H9 (cell line): ENCODE measurements at regions not wholly inside any gene's neighbourhood (a gene's known extent, or its start where the extent isn't known, plus 50 kb on each side); places are given as distances from the start of the nearest gene placed in this dataset.

Source experiments
- DNase-seq: peaks from one replicate; pipeline ENCODE4 v3.0.0-alpha.2; 2017
- H2AFZ ChIP-seq: one replicate; pipeline ENCODE4 v1.6.1; 2013; ENCODE audit warnings: mild to moderate bottlenecking, low read length, control low read depth, moderate library complexity
- H2AK5ac ChIP-seq: 2 replicates; pipeline ENCODE4 v1.6.1; 2013; ENCODE audit warnings: low read length, control low read depth, mixed read lengths; ENCODE audit not compliant: insufficient read length
- H2BK120ac ChIP-seq: one replicate; pipeline ENCODE4 v1.6.1; 2013; ENCODE audit warnings: low read depth, mild to moderate bottlenecking, low read length, control low read depth, inconsistent platforms; ENCODE audit not compliant: poor library complexity, severe bottlenecking
- H2BK12ac ChIP-seq: 2 replicates; pipeline ENCODE4 v1.6.1; 2013; ENCODE audit warnings: low read length, control low read depth, mixed read lengths, low read depth; ENCODE audit not compliant: insufficient read length
- H2BK15ac ChIP-seq: 2 replicates; pipeline ENCODE4 v1.6.1; 2013; ENCODE audit warnings: low read depth, low read length, control low read depth
- H2BK20ac ChIP-seq: one replicate; pipeline ENCODE4 v1.6.1; 2013; ENCODE audit warnings: low read depth, mild to moderate bottlenecking, low read length, control low read depth, inconsistent platforms; ENCODE audit not compliant: poor library complexity, severe bottlenecking
- H2BK5ac ChIP-seq: 2 replicates; pipeline ENCODE4 v1.6.1; 2013; ENCODE audit warnings: low read length, control low read depth, mixed read lengths; ENCODE audit not compliant: insufficient read length
- H3K14ac ChIP-seq: 2 replicates; pipeline ENCODE4 v1.6.1; 2013; ENCODE audit warnings: low read length, control low read depth; ENCODE audit not compliant: insufficient read depth
- H3K18ac ChIP-seq: 2 replicates; pipeline ENCODE4 v1.6.1; 2013; ENCODE audit warnings: low read depth, mild to moderate bottlenecking, mixed read lengths, low read length, control low read depth; ENCODE audit not compliant: insufficient read length
- H3K23ac ChIP-seq: 2 replicates; pipeline ENCODE4 v1.6.1; 2013; ENCODE audit warnings: low read length, control low read depth, mixed read lengths, low read depth; ENCODE audit not compliant: insufficient read length
- H3K23me2 ChIP-seq: 2 replicates; pipeline ENCODE4 v1.6.1; 2013; ENCODE audit warnings: low read depth, mild to moderate bottlenecking, mixed read lengths, low read length, control low read depth; ENCODE audit not compliant: insufficient read length, poor library complexity, severe bottlenecking
- H3K27ac ChIP-seq: 2 replicates; pipeline ENCODE4 v1.5.1; 2013; ENCODE audit warnings: low read length, control low read depth, mixed read lengths, low read depth; ENCODE audit not compliant: insufficient read length
- H3K27me3 ChIP-seq: 2 replicates; pipeline ENCODE4 v1.6.1; 2013; ENCODE audit warnings: low read length, control low read depth, inconsistent platforms; ENCODE audit not compliant: insufficient read depth
- H3K4ac ChIP-seq: 2 replicates; pipeline ENCODE4 v1.6.1; 2013; ENCODE audit warnings: low read depth, mild to moderate bottlenecking, control low read depth, inconsistent platforms, low read length, moderate library complexity
- H3K4me1 ChIP-seq: 2 replicates; pipeline ENCODE4 v1.6.1; 2013; ENCODE audit warnings: low read length, control low read depth, inconsistent platforms; ENCODE audit not compliant: insufficient read depth
- H3K4me2 ChIP-seq: 2 replicates; pipeline ENCODE4 v1.6.1; 2013; ENCODE audit warnings: low read length, control low read depth, mixed read lengths; ENCODE audit not compliant: insufficient read length, insufficient read depth
- H3K56ac ChIP-seq: 2 replicates; pipeline ENCODE4 v1.6.1; 2013; ENCODE audit warnings: low read depth, mild to moderate bottlenecking, mixed read lengths, low read length, control low read depth; ENCODE audit not compliant: insufficient read length
- H3K79me1 ChIP-seq: 2 replicates; pipeline ENCODE4 v1.6.1; 2013; ENCODE audit warnings: low read depth, mild to moderate bottlenecking, moderate library complexity, low read length, control low read depth, inconsistent platforms; ENCODE audit not compliant: insufficient read depth, poor library complexity, severe bottlenecking
- H3K79me2 ChIP-seq: 2 replicates; pipeline ENCODE4 v1.6.1; 2013; ENCODE audit warnings: low read length, control low read depth, inconsistent platforms; ENCODE audit not compliant: insufficient read depth
- H3K9ac ChIP-seq: 2 replicates; pipeline ENCODE4 v1.6.1; 2013; ENCODE audit warnings: low read length, control low read depth, mixed read lengths; ENCODE audit not compliant: insufficient read length; ENCODE audit errors: extremely low read depth
- H3K9me3 ChIP-seq: one replicate; pipeline ENCODE4 v1.6.1; 2013; ENCODE audit warnings: low read depth, low read length, inconsistent platforms; ENCODE audit not compliant: control insufficient read depth
- H3T11ph ChIP-seq: one replicate; pipeline ENCODE4 v1.6.1; 2013; ENCODE audit warnings: mild to moderate bottlenecking, low read length, control low read depth, inconsistent platforms
- H4K20me1 ChIP-seq: one replicate; pipeline ENCODE4 v1.6.1; 2013; ENCODE audit not compliant: control insufficient read depth, insufficient read length, insufficient read depth
- H4K5ac ChIP-seq: 2 replicates; pipeline ENCODE4 v1.6.1; 2013; ENCODE audit warnings: low read depth, mild to moderate bottlenecking, mixed read lengths, low read length, control low read depth; ENCODE audit not compliant: insufficient read length
- H4K8ac ChIP-seq: replicated peaks from 2 replicates; pipeline ENCODE4 v1.6.1; 2013; ENCODE audit warnings: low read length, control low read depth, mixed read lengths, low read depth; ENCODE audit not compliant: insufficient read length
- H4K91ac ChIP-seq: 2 replicates; pipeline ENCODE4 v1.6.1; 2013; ENCODE audit warnings: low read depth, mild to moderate bottlenecking, moderate library complexity, mixed read lengths, low read length, control low read depth; ENCODE audit not compliant: insufficient read length
- H3K27ac Mint-ChIP-seq, 3 experiments: 2 replicates in 2 of 3; 3 replicates in 1 of 3; pipeline ENCODE4 v1.8.0; 2020 to 2021; ENCODE audit warnings: mixed read lengths in 3 of 3, mild to moderate bottlenecking in 1 of 3, moderate library complexity in 1 of 3
- H3K27me3 Mint-ChIP-seq: 2 replicates; pipeline ENCODE4 v1.8.0; 2021; ENCODE audit warnings: low read depth, mild to moderate bottlenecking, moderate library complexity, mixed read lengths
- H3K36me3 Mint-ChIP-seq, 3 experiments: 2 replicates in 2 of 3; 3 replicates in 1 of 3; pipeline ENCODE4 v1.8.0; 2020 to 2021; ENCODE audit warnings: low read depth in 3 of 3, mixed read lengths in 3 of 3; ENCODE audit not compliant: insufficient read depth in 1 of 3
- H3K4me1 Mint-ChIP-seq, 2 experiments: 2 replicates each; pipeline ENCODE4 v1.8.0; 2020; ENCODE audit warnings: mixed read lengths in 2 of 2
- H3K4me3 Mint-ChIP-seq, 2 experiments: 2 replicates in 1 of 2; 3 replicates in 1 of 2; pipeline ENCODE4 v1.8.0; 2020 to 2021; ENCODE audit warnings: mild to moderate bottlenecking in 2 of 2, mixed read lengths in 2 of 2, moderate library complexity in 1 of 2
- H3K9me3 Mint-ChIP-seq, 2 experiments: 2 replicates in 1 of 2; 3 replicates in 1 of 2; pipeline ENCODE4 v1.8.0; 2020; ENCODE audit warnings: mild to moderate bottlenecking in 2 of 2, mixed read lengths in 2 of 2, moderate library complexity in 1 of 2
- WGBS: extraction: QIAGEN DNeasy Blood & Tissue Kit; methylation state at CpG from one replicate; pipeline ENCODE4 v1.1.7; 2013; ENCODE audit warnings: missing lambda C conversion rate, low lambda C conversion rate, mixed read lengths; ENCODE audit not compliant: insufficient read length; ENCODE audit errors: extremely low coverage; 5-methylcytosine and 5-hydroxymethylcytosine counted together
- TF ChIP-seq, protein P1 (sequence below): fragments of 200-600 bp; sonication (generic); conservative IDR thresholded peaks from 3 replicates; pipeline ENCODE4 v1.8.0; 2021; ENCODE audit warnings: antibody characterized with exemption, mild to moderate bottlenecking

DNA sequence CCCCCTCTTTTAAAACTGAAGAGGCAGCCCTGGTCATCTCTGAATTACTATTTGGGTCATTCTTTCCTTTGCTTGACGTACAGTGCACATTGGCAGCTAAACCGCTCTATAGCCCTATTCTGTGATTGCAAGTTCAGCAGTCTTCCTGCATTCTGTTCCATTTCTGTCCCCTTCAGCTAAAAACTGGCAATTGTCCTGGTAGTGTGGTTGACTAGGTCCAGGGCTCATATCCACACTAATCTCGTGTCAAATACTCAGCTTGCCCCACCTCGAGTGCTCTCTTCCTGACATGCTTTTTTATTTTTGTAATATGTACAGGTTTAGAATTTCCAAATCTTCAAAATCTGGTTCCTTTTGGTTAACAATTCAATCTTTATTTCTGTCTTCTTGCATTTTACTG lies 282.1 kb downstream of the THBS2 start:
- H2AK5ac ChIP-seq = no peak overlapping the region
- no peak overlapping the region for H3K18ac ChIP-seq
- H3K27ac ChIP-seq = no peak overlapping the region
- H3K79me1 ChIP-seq = no peaks in the 10 kb centered on the region
- H4K5ac ChIP-seq = no peak overlapping the region
- H2BK20ac ChIP-seq = no peak overlapping the region
- H4K8ac ChIP-seq = no peak overlapping the region
- no peaks in the 10 kb centered on the region for H4K20me1 ChIP-seq
- H3K56ac ChIP-seq = no peak overlapping the region
- no peak overlapping the region for H3K9ac ChIP-seq
- Mint-ChIP-seq H3K4me1 (no peaks in the 10 kb centered on the region), H3K27me3 (no peaks in the 10 kb centered on the region; the same call in 1 of the 2 replicates), H3K36me3 (peaks cover 2 to 6% (median 4%) of the 10 kb centered on the region in 3 experiments; a peak in 4 of 7 replicates), H3K9me3 (peaks cover 5 to 9% of the 10 kb centered on the region in 2 experiments; a peak in 4 of 5 replicates), H3K27ac (peak overlapping the region in 1 of 3 experiments; percentile 20; a peak in 1 of 7 replicates), H3K4me3 (no peak overlapping the region)
- H2AFZ ChIP-seq = no peak overlapping the region
- H2BK120ac ChIP-seq = no peak overlapping the region
- no peak overlapping the region for H2BK12ac ChIP-seq
- no peak overlapping the region for H3K14ac ChIP-seq
- no peaks in the 10 kb centered on the region for H3K4me1 ChIP-seq
- no peaks in the 10 kb centered on the region for H3K23me2 ChIP-seq
- TF ChIP-seq, protein P1, sequence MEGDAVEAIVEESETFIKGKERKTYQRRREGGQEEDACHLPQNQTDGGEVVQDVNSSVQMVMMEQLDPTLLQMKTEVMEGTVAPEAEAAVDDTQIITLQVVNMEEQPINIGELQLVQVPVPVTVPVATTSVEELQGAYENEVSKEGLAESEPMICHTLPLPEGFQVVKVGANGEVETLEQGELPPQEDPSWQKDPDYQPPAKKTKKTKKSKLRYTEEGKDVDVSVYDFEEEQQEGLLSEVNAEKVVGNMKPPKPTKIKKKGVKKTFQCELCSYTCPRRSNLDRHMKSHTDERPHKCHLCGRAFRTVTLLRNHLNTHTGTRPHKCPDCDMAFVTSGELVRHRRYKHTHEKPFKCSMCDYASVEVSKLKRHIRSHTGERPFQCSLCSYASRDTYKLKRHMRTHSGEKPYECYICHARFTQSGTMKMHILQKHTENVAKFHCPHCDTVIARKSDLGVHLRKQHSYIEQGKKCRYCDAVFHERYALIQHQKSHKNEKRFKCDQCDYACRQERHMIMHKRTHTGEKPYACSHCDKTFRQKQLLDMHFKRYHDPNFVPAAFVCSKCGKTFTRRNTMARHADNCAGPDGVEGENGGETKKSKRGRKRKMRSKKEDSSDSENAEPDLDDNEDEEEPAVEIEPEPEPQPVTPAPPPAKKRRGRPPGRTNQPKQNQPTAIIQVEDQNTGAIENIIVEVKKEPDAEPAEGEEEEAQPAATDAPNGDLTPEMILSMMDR = no peak
- no peak overlapping the region for H3K23ac ChIP-seq
- no peak for DNase-seq
- H3K27me3 ChIP-seq = no peaks in the 10 kb centered on the region
- H2BK5ac ChIP-seq = no peak overlapping the region
- no peak overlapping the region for H4K91ac ChIP-seq
- H2BK15ac ChIP-seq = no peak overlapping the region
- H3K4ac ChIP-seq = no peak overlapping the region
- no peak overlapping the region for H3T11ph ChIP-seq
- H3K4me2 ChIP-seq = no peak overlapping the region
- H3K9me3 ChIP-seq = no peaks in the 10 kb centered on the region
- WGBS = no CpG with 5 or more reads among the region's 4 CpGs
- H3K79me2 ChIP-seq = no peaks in the 10 kb centered on the region
